Inflammatory macrophage (primary cell): ENCODE measurements at regions not wholly inside any gene's neighbourhood (a gene's known extent, or its start where the extent isn't known, plus 50 kb on each side); places are given as distances from the start of the nearest gene placed in this dataset.
"Not testable (repeated sequence)": the region's sequence is repeated elsewhere in the genome, so short reads cannot be mapped to it uniquely, and the experiment has no call there.

Experiments
- DNase-seq, 2 donors: peaks; one replicate each; pipeline ENCODE4 v3.0.0-alpha.2; 2020 to 2022

DNA sequence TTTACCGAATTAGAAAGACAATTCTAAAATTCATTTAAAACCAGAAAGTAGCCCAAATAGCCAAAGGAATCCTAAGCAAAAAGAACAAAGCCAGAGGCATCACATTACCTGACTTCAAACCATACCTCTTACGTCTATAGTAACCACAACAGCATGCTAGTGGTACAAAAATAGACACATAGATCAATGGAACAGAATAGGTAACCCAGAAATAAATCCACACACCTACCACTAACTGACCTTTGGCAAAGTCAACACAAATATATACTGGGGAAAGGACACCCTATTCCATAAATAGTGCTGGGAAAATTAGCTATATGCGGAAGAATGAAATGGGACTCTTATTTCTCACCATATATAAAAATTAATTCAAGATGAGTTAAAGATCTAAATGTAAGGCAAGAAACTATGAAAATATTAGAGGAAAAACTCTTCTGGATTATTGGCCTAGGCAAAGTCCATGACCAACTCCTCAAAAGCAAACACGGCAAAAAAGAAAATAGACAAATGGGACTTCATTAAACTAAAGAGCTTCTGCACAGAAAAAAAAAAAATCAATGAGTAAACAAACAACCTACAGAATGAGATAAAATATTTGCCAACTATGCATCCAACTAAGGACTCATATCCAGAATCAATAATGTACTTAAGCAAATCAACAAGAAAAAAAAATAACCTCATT is 568.9 kb downstream of the SOX5 start:
- DNase-seq: no peak

DNA sequence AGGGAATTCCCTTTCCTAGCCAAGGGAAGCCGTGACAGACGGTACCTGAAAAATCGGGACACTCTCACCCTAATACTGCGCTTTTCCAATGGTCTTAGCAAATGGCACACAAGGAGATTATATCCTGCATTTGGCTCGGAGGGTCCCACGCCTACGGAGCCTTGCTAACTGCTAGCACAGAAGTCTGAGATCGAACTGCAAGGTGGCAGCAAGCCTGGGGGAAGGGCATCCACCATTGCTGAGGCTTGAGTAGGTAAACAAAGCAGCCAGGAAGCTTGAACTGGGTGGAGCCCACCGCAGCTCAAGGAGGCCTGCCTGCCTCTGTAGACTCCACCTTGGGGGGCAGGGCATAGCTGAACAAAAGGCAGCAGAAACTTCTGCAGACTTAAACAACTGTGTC is 560.6 kb downstream of the SOX5 start:
- not testable (repeated sequence) for DNase-seq

DNA sequence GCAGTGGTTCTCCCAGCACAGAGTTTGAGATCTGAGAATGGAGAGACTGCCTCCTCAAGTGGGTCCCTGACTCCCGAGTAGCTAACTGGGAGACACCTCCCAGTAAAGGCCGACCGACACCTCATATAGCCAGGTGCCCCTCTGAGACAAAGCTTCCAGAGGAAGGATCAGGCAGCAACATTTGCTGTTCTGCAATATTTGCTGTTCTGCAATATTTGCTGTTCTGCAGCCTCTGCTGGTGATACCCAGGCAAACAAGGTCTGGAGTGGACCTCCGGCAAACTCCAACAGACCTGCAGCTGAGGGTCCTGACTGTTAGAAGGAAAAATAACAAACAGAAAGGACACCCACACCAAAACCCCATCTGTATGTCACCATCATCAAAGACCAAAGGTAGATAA is 560.2 kb downstream of the SOX5 start:
- not testable (repeated sequence) for DNase-seq

DNA sequence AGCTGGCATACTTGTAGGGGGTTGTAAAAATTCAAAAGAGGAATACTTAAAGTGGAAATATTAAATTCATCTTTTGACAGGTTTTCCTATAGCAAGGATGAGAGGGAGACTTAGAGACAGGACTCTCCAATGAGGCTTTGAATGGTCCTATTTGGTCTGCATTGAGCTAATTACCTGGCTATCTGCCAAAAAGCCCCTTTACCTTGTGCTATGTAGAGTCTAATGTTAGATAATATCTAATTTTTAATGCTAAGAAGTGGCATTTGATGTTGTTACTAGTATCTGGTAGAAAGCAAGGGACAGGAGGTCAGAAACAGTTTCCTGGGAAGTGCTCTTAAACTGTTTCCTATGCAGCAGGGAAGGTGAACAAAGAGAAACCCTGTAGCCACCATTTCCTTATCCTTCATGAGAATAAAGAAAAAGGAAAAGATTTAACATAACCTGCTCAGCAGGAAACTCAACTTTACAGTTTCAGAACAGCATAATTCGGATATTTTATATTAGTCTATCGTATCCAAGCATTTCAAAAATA is 550.0 kb downstream of the SOX5 start:
- no peak for DNase-seq

DNA sequence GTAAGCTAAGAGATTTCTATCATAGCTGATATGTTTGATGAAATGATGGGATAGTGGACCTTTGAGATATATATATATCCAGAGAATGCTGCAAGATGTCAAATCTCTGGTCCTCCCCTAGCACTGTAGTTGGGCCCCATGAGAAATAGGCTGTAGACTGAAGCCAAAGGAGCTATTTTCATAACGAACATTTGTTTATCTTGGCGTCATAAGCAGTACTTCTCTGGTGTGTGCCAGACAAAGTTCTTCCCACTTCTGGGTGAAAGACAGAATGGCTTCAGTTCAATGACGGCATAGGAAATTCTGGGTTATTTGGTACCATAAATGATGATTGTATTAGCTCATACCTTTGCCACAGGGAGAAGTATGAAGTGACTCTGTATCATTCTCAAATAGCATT is 534.3 kb downstream of the SOX5 start:
- no peak for DNase-seq

DNA sequence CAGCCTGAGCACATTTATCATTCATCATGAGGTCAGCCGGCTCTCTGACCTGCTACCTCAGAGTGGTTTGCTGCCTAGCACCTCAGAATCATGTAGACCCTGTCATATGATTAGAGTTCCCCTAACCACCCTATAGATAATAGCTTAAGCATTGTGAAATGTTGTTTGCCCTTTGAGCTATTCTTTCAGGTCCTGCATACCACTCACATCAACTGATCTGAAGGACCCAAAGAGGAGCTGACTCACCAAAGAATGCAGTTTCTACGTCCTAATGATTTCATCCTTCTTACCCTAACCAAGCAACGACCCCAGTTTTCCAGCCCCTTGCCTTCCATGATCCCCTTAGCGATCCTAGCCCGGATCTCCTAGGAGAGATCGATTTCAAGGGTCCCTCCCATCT is 527.9 kb downstream of the SOX5 start:
- DNase-seq: no peak

DNA sequence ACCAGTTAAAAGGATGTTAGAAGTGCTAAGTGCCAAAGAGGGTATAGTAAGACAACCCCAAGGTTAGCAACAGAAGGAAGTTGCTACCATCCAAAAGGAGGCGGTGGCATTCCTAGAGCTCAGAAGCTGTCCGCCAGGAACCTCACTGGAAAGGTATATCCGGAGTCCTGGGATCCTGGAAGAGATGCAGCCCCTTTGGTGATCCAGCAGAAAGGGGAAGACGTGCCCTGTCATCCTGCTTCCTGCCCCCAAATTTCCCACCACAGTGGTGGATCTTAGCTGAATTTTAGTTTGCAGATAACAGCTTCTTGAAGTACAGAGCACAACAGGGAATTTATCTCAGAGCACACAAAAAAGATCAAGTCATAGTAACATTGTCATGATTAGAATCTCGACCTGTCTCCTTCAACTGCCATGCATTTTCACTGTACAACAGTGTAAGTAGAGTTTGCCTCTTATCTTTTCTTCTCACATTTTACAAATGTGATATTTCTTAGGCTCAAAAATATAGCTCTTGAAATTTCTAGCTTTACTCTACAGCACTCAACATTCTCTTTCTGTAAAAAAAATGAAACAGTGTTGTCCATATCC is 526.3 kb downstream of the SOX5 start:
- no peak for DNase-seq

DNA sequence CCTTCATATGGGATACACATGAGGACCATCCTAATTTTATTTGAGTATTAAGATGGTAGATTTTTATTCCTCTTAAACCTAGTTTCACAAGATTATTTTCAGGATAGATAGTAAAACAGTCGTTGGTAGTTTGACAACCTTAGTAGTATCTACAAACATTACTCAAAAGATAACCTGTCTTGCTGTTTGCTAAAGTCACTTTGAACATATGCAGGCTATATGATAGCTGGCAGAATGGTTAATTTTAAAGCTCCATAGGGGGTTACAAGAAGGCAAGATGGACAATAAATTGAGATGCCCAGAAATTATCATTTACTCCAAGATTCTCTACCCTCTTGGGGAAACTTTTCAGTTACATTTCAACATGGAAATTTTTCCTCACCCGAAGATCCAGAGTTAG is 525.7 kb downstream of the SOX5 start:
- DNase-seq: no peak

DNA sequence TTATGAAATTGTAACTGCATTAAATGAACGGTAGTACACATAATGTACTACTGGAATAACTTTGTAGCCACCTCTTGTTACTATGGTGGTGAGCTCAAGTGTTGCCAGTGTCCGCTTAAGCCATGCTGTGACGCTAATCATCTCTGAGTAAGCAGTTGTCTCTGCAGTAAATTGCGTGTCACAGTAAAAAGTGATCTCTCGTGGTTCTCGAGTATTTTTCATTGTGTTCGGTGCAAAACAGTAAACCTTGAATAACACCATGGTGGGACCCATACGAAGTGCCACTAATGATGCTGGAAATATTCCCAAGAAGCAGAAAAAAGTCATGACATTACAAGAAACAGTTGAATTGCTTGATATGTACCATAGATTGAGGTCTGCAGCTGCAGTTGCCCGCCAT is 524.8 kb downstream of the SOX5 start:
- DNase-seq: no peak

DNA sequence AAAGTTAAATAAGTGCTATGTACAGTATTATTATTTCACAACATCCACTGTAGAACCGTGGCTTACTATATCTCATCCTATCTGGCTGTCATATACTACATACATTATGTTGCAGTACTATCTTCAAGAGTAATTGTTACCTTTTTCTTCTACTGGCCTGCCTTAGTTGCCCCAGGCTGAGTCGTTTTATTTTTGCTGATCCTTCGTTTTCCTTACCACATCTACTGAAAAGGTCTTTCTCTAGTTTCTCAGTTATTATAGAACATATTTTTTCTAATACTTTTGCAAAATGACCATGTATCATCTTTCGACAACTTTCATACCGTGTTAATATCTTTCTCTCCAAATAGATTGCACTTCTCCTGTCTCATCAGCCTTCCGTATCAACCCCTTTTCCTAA is 523.1 kb downstream of the SOX5 start:
- DNase-seq: no peak

DNA sequence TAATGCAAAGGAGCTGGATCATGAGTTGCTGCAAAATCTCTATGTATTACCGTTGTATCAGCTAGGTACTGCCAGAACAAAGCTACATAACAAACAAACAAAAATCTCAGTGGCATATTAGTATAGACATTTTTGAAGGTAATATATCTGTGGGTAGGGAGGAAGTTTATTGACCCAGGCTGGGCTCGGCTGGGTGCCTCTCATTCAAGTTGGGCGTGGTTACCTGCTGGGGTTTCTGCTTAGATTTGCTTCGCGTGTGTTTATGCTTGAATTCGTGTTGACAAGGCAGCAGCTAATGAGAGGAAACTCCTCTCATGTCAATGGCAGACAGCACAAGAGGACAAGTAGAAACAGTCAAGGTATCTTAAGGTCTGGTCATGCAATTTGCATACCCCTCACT is 520.7 kb downstream of the SOX5 start:
- DNase-seq: no peak

DNA sequence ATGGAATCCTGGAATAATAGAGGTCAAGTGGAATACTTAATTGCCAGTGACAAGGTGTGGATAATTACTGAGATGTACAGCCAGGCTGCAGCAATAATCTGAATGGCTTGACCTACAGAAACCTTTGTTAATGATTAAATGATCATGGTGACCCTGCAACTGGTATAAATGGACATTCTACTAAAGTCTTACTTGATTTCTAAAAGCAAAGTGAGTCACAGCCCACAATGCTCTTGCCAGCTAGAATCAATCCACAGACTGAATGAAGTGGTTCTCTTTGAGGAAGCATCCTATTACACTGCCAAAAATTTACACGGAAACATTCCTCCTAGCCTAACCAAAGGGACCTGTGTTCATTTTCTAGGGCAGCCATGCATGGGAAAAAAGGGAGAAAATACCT is 518.5 kb downstream of the SOX5 start:
- no peak for DNase-seq

DNA sequence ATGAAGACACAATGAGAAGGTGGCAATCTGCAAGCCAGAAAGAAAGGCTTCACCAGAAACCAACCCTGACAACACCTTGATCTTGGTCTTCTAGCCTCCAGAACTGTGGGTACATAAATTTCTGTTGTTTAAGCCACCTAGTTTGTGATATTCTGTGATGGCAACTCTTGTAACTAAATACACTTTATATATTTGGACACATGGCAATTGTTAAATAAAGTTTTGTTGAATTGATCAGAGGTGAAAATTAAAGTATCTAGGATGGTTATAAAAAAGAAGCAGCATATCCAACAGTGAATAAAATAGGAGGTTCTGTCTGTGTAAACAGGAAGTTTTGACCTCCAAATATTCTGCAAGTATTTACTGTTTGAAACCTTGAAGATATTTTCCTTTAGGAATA is 516.3 kb downstream of the SOX5 start:
- DNase-seq: no peak

DNA sequence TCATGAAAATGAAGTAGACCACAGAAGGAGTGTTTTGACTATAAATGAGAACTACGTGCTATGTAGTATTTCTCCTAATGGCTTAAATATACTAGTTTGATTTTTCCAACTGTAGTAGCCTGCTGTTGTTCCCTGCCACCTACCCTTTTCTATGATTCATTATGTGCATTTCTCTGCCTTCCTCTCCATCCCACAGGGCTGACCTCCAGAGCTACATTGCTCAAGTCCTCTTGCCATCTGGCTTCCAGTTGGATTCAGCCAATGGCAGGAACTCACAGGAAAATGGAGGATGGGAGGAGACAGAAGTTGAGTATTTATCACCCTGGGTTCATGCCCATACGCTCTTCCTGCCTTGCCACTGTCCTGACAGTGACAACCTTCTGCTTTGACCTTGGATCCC is 515.3 kb downstream of the SOX5 start:
- DNase-seq: no peak

DNA sequence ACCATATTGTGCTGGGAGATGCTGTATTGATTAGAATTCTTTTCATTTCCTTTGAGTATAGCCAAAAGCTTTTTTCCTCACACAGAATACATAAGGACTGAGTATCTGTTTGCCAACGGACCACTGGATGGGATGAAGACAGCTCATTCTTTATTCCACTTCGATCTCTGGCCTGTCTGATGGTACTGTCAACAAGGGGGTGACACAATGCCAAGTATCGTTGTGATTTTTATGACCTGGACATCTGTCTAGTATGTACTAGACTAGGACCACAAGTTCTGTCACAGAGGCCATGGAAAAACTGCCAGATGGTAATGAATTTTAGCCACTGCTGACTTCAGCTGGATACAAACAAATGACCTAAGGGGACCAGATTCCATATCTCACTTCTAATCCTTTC is 502.7 kb downstream of the SOX5 start:
- DNase-seq: no peak

DNA sequence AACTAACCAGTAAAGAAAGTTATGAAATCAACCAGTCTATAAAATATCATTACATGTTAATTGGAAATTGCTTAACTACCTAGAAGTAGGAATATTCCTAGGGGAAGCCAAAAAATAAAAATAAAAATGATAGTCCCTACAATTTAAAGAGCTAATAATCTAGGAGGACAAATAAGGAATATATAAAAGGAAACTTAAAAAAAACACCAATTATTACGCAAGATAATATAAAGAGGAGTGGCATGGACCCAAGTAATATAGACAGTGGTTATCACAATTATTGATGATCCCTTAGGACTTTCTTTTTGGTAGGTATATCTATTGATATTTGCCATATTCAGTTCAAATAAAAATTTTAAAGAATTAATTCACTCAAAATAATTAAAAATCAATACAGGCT is 498.7 kb downstream of the SOX5 start:
- DNase-seq: no peak

DNA sequence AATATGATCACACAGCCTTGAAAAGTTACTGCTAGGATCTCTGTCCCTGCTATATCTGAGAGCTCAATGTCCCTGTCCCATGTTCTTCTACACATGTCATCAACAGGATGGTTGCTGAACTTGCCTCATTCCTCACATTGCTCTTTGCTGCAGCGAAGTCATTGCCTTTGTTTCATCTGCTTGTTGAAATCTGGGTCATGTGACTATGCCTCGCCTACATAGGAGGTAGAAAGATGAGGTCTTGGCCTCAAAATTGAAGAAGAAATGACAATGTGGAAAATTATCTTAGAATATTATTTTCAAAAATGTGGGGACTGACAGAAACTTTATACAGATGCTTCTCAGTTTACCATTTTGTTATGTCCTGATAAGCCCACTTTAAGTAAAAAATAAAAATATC is 494.2 kb downstream of the SOX5 start:
- DNase-seq: no peak

DNA sequence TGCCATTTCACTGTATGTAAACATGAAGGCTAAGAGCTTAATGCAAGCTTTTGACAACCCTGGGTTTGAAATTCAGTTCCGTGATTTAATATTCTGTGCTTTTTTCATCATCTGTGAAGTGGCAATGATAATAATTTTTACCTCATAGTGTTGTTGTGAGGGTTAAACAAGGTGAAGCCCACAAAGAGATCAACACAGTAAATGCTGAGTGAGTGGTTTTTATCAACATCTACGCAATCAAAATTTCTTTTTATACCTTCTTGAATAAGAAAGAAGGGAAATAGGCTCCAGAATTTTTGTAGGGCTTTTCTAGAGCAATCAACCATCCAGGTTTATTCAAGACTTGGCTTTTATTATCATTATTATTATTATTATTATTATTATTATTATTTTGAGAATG is 490.8 kb downstream of the SOX5 start:
- DNase-seq: no peak

DNA sequence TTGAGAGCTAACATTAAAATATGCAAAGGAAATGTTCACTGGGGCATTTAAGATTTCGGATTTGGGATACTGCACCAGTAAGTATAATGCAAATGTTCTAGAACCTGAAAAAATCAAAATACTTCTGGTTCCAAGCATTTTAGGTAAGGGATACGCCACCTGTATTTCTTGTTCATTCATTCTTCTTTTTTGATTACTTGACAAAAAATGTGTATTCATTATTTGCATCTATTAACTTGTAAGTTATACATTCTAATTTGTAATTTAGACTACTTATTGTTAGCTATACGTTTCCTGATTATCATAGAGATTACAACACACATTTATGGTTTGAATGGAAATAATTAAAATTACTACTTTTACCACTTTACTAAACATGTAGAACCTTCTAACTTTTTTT is 486.9 kb downstream of the SOX5 start:
- no peak for DNase-seq

DNA sequence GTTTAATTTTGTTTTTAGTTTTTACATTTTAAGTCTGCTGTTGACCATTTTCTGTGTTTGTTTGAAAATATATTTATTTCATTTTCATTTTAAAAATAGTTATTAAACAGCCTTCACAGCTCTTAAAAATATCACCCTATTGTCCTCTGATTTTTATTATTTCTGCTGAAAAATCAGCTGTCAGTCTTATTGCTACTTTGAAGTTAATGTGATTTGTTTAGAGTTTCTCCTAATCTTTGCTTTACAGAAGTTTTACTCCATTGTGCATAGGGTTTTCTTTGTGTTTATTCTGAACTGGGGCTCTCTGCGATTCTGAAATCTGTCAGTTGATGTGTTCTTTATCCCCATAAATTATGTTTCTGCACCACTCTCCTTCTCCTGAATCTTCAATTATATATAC is 486.3 kb downstream of the SOX5 start:
- DNase-seq: no peak

DNA sequence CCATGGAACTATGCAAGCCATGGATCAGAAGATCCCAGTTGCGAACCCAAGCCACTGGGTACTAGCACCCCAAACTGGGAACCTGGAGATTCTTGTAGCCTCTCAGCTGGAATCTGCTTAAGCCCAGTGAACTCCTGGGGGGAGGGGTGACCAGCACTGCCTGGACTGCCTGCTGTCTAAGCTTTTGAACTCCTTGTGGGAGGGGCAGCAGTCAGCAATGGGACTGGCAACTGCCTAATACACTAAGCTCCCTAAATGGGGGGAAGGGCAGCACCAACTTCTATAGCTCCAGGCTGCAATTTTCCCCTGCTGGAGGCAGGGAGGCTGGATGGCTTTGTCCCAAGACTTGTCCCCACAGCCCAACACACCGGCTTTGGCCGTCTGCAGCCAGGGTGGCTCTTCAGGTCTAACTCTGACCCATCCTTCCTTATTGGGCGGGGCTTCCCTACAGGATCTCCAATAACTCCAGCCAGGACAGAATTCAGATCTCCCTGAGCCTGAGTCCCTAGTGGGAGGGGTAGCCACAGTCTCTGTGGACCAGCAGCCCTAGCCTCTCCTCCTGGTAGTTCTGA is 485.1 kb downstream of the SOX5 start:
- no peak for DNase-seq

DNA sequence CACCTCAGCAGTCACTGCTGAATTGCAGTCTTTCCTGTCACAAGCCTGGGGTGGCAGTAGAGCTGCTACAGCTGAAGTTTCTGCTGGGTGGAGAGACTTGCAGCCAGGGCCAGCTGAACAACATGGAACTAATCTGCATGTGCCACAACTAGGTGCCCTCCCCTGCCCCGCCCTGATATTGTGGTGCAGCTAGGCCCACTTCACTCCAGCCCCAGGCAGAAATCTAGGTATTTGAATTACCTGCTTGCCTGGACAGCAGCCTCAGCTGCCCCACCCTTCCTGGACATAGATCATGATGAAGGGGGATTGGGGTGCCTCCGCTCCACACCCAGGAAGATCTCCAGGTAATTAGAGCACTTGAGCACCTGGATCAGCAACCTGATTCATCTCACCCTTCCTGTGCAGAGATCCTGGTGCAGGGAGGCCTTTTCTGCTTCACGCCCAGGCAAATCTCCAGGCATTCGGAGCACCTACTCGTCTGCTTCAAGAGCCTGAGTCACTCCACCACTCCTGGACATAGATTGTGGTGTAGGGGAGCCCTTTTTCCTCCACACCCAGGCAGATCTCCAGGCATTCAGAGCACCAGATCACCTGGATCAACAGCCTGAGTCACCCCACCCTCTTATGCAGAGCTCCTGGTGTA is 477.0 kb downstream of the SOX5 start:
- no peak for DNase-seq

DNA sequence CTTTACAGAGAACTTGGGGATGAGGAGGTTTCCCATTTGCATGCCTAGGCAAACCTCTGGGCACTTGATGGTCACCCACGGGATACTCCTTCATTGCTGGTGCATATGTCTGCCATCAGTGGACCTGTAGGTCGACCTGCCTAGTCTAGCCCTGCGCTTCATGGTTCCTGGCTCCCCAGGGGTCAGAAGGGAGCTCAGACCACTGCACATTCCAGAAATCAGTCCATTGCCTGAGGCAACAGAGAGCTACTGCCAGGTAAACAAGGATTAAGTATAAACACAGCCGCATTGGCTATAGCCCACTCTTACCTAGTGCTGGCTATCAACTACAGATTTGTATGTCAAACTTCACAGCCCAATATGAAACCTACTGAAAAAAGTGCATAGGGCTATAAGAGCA is 476.4 kb downstream of the SOX5 start:
- DNase-seq: no peak

DNA sequence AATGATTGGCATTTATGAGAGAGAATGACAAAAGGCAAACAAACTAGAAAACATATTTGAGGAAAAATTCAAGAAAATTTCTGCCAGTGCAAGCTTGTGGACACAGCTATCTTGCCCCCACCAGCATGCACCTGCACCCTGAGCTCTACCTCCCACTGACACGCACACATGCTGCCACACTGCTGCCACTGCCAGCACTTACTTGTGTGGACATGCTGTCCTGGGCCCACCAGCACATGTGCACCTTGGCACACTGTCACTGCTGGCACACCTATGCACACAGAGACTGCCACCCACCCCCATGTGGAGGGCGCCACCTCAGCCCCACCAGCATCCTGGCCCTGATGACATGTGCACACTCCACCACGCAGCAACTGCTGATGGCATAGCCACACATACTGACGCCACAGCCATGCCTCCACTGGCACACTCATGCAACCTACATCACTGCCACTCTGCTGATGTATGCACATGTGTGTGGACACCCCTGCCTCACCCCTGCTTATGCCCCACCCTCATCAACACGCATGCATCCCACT is 475.0 kb downstream of the SOX5 start:
- DNase-seq: no peak
